ENCODE measurements at regions not wholly inside any gene's neighbourhood (a gene's known extent, or its start where the extent isn't known, plus 50 kb on each side); places are given as distances from the start of the nearest gene placed in this dataset.

- no peak for ATAC-seq (ENCODE audit: low read depth)
- no peaks in the 10 kb centered on the region for H3K4me1 Mint-ChIP-seq
- no peaks in the 10 kb centered on the region for H3K27me3 Mint-ChIP-seq
- no peak overlapping the region for H3K27ac Mint-ChIP-seq
- no peak for DNase-seq (ENCODE audit: low spot score in 2 of 2)
- H3K36me3 Mint-ChIP-seq, result no peaks in the 10 kb centered on the region
- H3K4me3 Mint-ChIP-seq, result no peak overlapping the region
- peaks cover 3% of the 10 kb centered on the region for H3K9me3 Mint-ChIP-seq
Observed at GRCh38 chr5:2378976-2379375, 372.5 kb downstream of the IRX2 start.

- H3K9me3 Mint-ChIP-seq, result peaks cover 3% of the 10 kb centered on the region
- H3K27me3 Mint-ChIP-seq, result no peaks in the 10 kb centered on the region
- no peak overlapping the region for H3K4me3 Mint-ChIP-seq
- DNase-seq (ENCODE audit: low spot score in 2 of 2), result no peak
- no peaks in the 10 kb centered on the region for H3K4me1 Mint-ChIP-seq
- no peak overlapping the region for H3K27ac Mint-ChIP-seq
- ATAC-seq (ENCODE audit: low read depth), result no peak
- no peaks in the 10 kb centered on the region for H3K36me3 Mint-ChIP-seq
Observed at GRCh38 chr5:2378108-2378507, 373.4 kb downstream of the IRX2 start.

- Mint-ChIP-seq H3K36me3 (peaks cover 3% of the 10 kb centered on the region), H3K4me1 (no peaks in the 10 kb centered on the region), H3K9me3 (peaks cover 11% of the 10 kb centered on the region), H3K27ac (no peak overlapping the region), H3K4me3 (no peak overlapping the region), H3K27me3 (no peaks in the 10 kb centered on the region)
- DNase-seq (ENCODE audit: low spot score in 2 of 2), result no peak
- ATAC-seq (ENCODE audit: low read depth), result no peak
Observed at GRCh38 chr5:2376486-2376885, 375.0 kb downstream of the IRX2 start.

GRCh38 chr5:2375757-2376250, 375.7 kb downstream of the IRX2 start:
- Mint-ChIP-seq H3K27ac (no peak overlapping the region), H3K27me3 (no peaks in the 10 kb centered on the region), H3K4me1 (no peaks in the 10 kb centered on the region), H3K9me3 (peaks cover 11% of the 10 kb centered on the region), H3K4me3 (no peak overlapping the region), H3K36me3 (peaks cover 3% of the 10 kb centered on the region)
- DNase-seq (ENCODE audit: low spot score in 2 of 2) (no peak), ATAC-seq (ENCODE audit: low read depth) (no peak)

GRCh38 chr5:2375291-2375690, 376.2 kb downstream of the IRX2 start:
- Mint-ChIP-seq H3K27ac (no peak overlapping the region), H3K4me3 (no peak overlapping the region), H3K36me3 (peaks cover 3% of the 10 kb centered on the region), H3K9me3 (peaks cover 8% of the 10 kb centered on the region), H3K4me1 (no peaks in the 10 kb centered on the region), H3K27me3 (no peaks in the 10 kb centered on the region)
- no peak for DNase-seq (ENCODE audit: low spot score in 2 of 2)
- ATAC-seq (ENCODE audit: low read depth), result no peak

- ATAC-seq (ENCODE audit: low read depth) (no peak), DNase-seq (ENCODE audit: low spot score in 2 of 2) (no peak)
- Mint-ChIP-seq H3K4me3 (no peak overlapping the region), H3K4me1 (no peaks in the 10 kb centered on the region), H3K27ac (no peak overlapping the region), H3K36me3 (peaks cover 3% of the 10 kb centered on the region), H3K27me3 (no peaks in the 10 kb centered on the region), H3K9me3 (peaks cover 8% of the 10 kb centered on the region)
Observed at GRCh38 chr5:2374703-2375102, 376.8 kb downstream of the IRX2 start.

- H3K9me3 Mint-ChIP-seq, result peaks cover 10% of the 10 kb centered on the region
- no peak overlapping the region for H3K27ac Mint-ChIP-seq
- DNase-seq (ENCODE audit: low spot score in 2 of 2) (no peak), ATAC-seq (ENCODE audit: low read depth) (no peak)
- no peak overlapping the region for H3K4me3 Mint-ChIP-seq
- peaks cover 3% of the 10 kb centered on the region for H3K36me3 Mint-ChIP-seq
- H3K4me1 Mint-ChIP-seq, result no peaks in the 10 kb centered on the region
- no peaks in the 10 kb centered on the region for H3K27me3 Mint-ChIP-seq
Observed at GRCh38 chr5:2373631-2374030, 377.8 kb downstream of the IRX2 start.

GRCh38 chr5:2371419-2371710, 380.1 kb downstream of the IRX2 start:
- H3K9me3 Mint-ChIP-seq, result peaks cover 11% of the 10 kb centered on the region
- DNase-seq (ENCODE audit: low spot score in 2 of 2) (no peak), ATAC-seq (ENCODE audit: low read depth) (no peak)
- H3K27ac Mint-ChIP-seq, result no peak overlapping the region
- H3K27me3 Mint-ChIP-seq, result no peaks in the 10 kb centered on the region
- no peak overlapping the region for H3K4me3 Mint-ChIP-seq
- H3K36me3 Mint-ChIP-seq, result peaks cover 3% of the 10 kb centered on the region
- no peaks in the 10 kb centered on the region for H3K4me1 Mint-ChIP-seq

- peaks cover 11% of the 10 kb centered on the region for H3K9me3 Mint-ChIP-seq
- no peak for ATAC-seq (ENCODE audit: low read depth)
- peaks cover 3% of the 10 kb centered on the region for H3K36me3 Mint-ChIP-seq
- no peaks in the 10 kb centered on the region for H3K27me3 Mint-ChIP-seq
- no peak overlapping the region for H3K4me3 Mint-ChIP-seq
- no peak for DNase-seq (ENCODE audit: low spot score in 2 of 2)
- H3K4me1 Mint-ChIP-seq, result no peaks in the 10 kb centered on the region
- H3K27ac Mint-ChIP-seq, result no peak overlapping the region
Observed at GRCh38 chr5:2370626-2371418, 380.7 kb downstream of the IRX2 start.

GRCh38 chr5:2369178-2369577, 382.3 kb downstream of the IRX2 start:
- H3K36me3 Mint-ChIP-seq, result peaks cover 3% of the 10 kb centered on the region

GRCh38 chr5:2366816-2367215, 384.7 kb downstream of the IRX2 start:
- H3K9me3 Mint-ChIP-seq, result peaks cover 7% of the 10 kb centered on the region
- H3K27ac Mint-ChIP-seq, result no peak overlapping the region
- no peaks in the 10 kb centered on the region for H3K27me3 Mint-ChIP-seq
- DNase-seq (ENCODE audit: low spot score in 2 of 2), result no peak
- no peak for ATAC-seq (ENCODE audit: low read depth)
- no peak overlapping the region for H3K4me3 Mint-ChIP-seq
- H3K36me3 Mint-ChIP-seq, result no peaks in the 10 kb centered on the region
- no peaks in the 10 kb centered on the region for H3K4me1 Mint-ChIP-seq

More at GRCh38 chr5:2369178-2369577, 382.3 kb downstream of the IRX2 start:
- Mint-ChIP-seq H3K9me3 (peaks cover 13% of the 10 kb centered on the region), H3K27me3 (no peaks in the 10 kb centered on the region), H3K27ac (no peak overlapping the region), H3K4me3 (no peak overlapping the region), H3K4me1 (no peaks in the 10 kb centered on the region)
- ATAC-seq (ENCODE audit: low read depth) (no peak), DNase-seq (ENCODE audit: low spot score in 2 of 2) (no peak)

GRCh38 chr5:2357309-2357708, 394.2 kb downstream of the IRX2 start:
- Mint-ChIP-seq H3K36me3 (no peaks in the 10 kb centered on the region), H3K4me3 (no peak overlapping the region), H3K4me1 (no peaks in the 10 kb centered on the region), H3K9me3 (peaks cover 10% of the 10 kb centered on the region), H3K27ac (no peak overlapping the region), H3K27me3 (no peaks in the 10 kb centered on the region)
- DNase-seq (ENCODE audit: low spot score in 2 of 2), result no peak
- no peak for ATAC-seq (ENCODE audit: low read depth)

- no peaks in the 10 kb centered on the region for H3K4me1 Mint-ChIP-seq
- no peak overlapping the region for H3K4me3 Mint-ChIP-seq
- DNase-seq (ENCODE audit: low spot score in 2 of 2), result no peak
- H3K36me3 Mint-ChIP-seq, result no peaks in the 10 kb centered on the region
- H3K27me3 Mint-ChIP-seq, result peaks cover 1% of the 10 kb centered on the region
- ATAC-seq (ENCODE audit: low read depth), result no peak
- peaks cover 12% of the 10 kb centered on the region for H3K9me3 Mint-ChIP-seq
- H3K27ac Mint-ChIP-seq, result no peak overlapping the region
Observed at GRCh38 chr5:2355859-2356258, 395.6 kb downstream of the IRX2 start.

GRCh38 chr5:2353871-2354440, 397.5 kb downstream of the IRX2 start:
- DNase-seq (ENCODE audit: low spot score in 2 of 2), result no peak
- no peak overlapping the region for H3K27ac Mint-ChIP-seq
- H3K27me3 Mint-ChIP-seq, result peaks cover 1% of the 10 kb centered on the region
- peaks cover 6% of the 10 kb centered on the region for H3K9me3 Mint-ChIP-seq
- H3K36me3 Mint-ChIP-seq, result no peaks in the 10 kb centered on the region
- H3K4me1 Mint-ChIP-seq, result no peaks in the 10 kb centered on the region
- no peak overlapping the region for H3K4me3 Mint-ChIP-seq
- no peak for ATAC-seq (ENCODE audit: low read depth)

GRCh38 chr5:2353211-2353610, 398.3 kb downstream of the IRX2 start:
- Mint-ChIP-seq H3K9me3 (peaks cover 4% of the 10 kb centered on the region), H3K4me1 (no peaks in the 10 kb centered on the region), H3K27ac (no peak overlapping the region), H3K4me3 (no peak overlapping the region), H3K27me3 (peaks cover 1% of the 10 kb centered on the region), H3K36me3 (no peaks in the 10 kb centered on the region)
- no peak for ATAC-seq (ENCODE audit: low read depth)
- no peak for DNase-seq (ENCODE audit: low spot score in 2 of 2)

Data from memory B cell (primary cell).